ENCODE measurements at regions not wholly inside any gene's neighbourhood (a gene's known extent, or its start where the extent isn't known, plus 50 kb on each side); places are given as distances from the start of the nearest gene placed in this dataset.

GRCh38 chr16:60463986-60464385 lies 1572.3 kb downstream of the CDH8 start (continued):
- no peak for TF ChIP-seq FLYWCH1 (CRISPR knock-in tag; IDR thresholded peaks at IDR 0.05)
- TF ChIP-seq ELF4 (CRISPR knock-in tag; IDR thresholded peaks at IDR 0.05; ENCODE audit: borderline replicate concordance) = no peak
- no peak for TF ChIP-seq ARID4A (CRISPR knock-in tag; IDR thresholded peaks at IDR 0.05; ENCODE audit: borderline replicate concordance)
- TF ChIP-seq ZNF558 (CRISPR knock-in tag; IDR thresholded peaks at IDR 0.05; ENCODE audit: borderline replicate concordance) = no peak

GRCh38 chr16:60459463-60459862 lies 1576.8 kb downstream of the CDH8 start:
- no peak overlapping the region for H3K27ac ChIP-seq (ENCODE audit: extremely low read length, insufficient read depth, low read length)
- H4K20me1 ChIP-seq (ENCODE audit: insufficient read depth, low read length) = no peaks in the 10 kb centered on the region
- DNase-seq (ENCODE audit: low spot score) (no peak), ATAC-seq (no peak), FAIRE-seq (no peak)
- TF ChIP-seq ZNF225 (CRISPR knock-in tag; IDR thresholded peaks at IDR 0.05) = no peak
- TF ChIP-seq CEBPB (IDR thresholded peaks at IDR 0.05; ENCODE audit: borderline replicate concordance, low read depth, low read length) = 0 out of 2 replicates have a peak, but pooled peaks have one; percentile 10
- H3K79me2 ChIP-seq (ENCODE audit: insufficient read depth, low read length) = no peaks in the 10 kb centered on the region
- BruUV-seq (replicated peaks) = no TSS peak
- H3K4me3 ChIP-seq (replicated peaks in 1 of 3; ENCODE audit: insufficient read depth in 1 of 3, low read depth in 2 of 3, low read length in 3 of 3) = no peak overlapping the region
- H3K4me2 ChIP-seq (ENCODE audit: low read depth, low read length) = no peak overlapping the region
- no peak overlapping the region for H3K9ac ChIP-seq (ENCODE audit: insufficient read depth, low read depth, low read length)
- no peaks in the 10 kb centered on the region for H3K36me3 ChIP-seq (replicated peaks in 1 of 2; ENCODE audit: control insufficient read depth in 1 of 2, insufficient read depth in 2 of 2, low read length in 2 of 2)
- no peaks in the 10 kb centered on the region for H3K27me3 ChIP-seq (ENCODE audit: control insufficient read depth in 1 of 2, insufficient read depth in 2 of 2, low read length in 2 of 2)
- intact Hi-C loops (cut with micrococcal nuclease; ENCODE audit: unreplicated experiment) = no loop called here
- H3K4me1 ChIP-seq (ENCODE audit: insufficient read depth, low read length) = no peaks in the 10 kb centered on the region
- no peak overlapping the region for H2AFZ ChIP-seq (ENCODE audit: low read length)
- peaks cover 77% of the 10 kb centered on the region for H3K9me3 ChIP-seq (ENCODE audit: low read length)
- ChIA-PET POLR2A (no interaction called here), CTCF (ENCODE audit: low intra/inter-chr PET ratio, low total read pairs) (no interaction called here)
- WGBS (ENCODE audit: low lambda C conversion rate) = 50% methylated on average over 2 of the region's 2 CpGs
- in situ Hi-C loops (cut with HindIII; ENCODE audit: extremely low pct_ligation_motif_present, low pct_unique_long_range_greater_than_20kb) = no loop called here

Measured in HepG2 (cell line).